ENCODE measurements at regions not wholly inside any gene's neighbourhood (a gene's known extent, or its start where the extent isn't known, plus 50 kb on each side); places are given as distances from the start of the nearest gene placed in this dataset.

- no peak overlapping the region for H3K14ac ChIP-seq (replicated peaks; ENCODE audit: low read depth, low read length)
- in situ Hi-C loops (cut with MboI; ENCODE audit: low sequenced_read_pairs) (no loop called here), intact Hi-C loops (cut with micrococcal nuclease) (loop anchor here (10.0 kb wide), 1 partner anchor 624 kb away; no protein-coding TSS in a partner anchor), dilution Hi-C loops (cut with HindIII; ENCODE audit: low sequenced_read_pairs, unreplicated experiment) (no loop called here)
- H2AFZ ChIP-seq (replicated peaks; ENCODE audit: low read length, poor library complexity): no peak overlapping the region
- no peaks in the 10 kb centered on the region for H3K9me1 ChIP-seq (ENCODE audit: insufficient read depth, low read length)
- no peak overlapping the region for H4K8ac ChIP-seq (ENCODE audit: low read depth in 2 of 2, low read length in 2 of 2)
- no peak overlapping the region for H2AK9ac ChIP-seq (replicated peaks; ENCODE audit: low read depth, low read length, poor library complexity)
- no peak overlapping the region for H3K4me2 ChIP-seq (ENCODE audit: low read depth, low read length)
- peaks cover 2% of the 10 kb centered on the region for H3K27me3 ChIP-seq (ENCODE audit: control insufficient read depth, insufficient read depth, low read length)
- no peaks in the 10 kb centered on the region for H3K9me3 ChIP-seq (ENCODE audit: control insufficient read depth, insufficient read depth, low read length)
- H2BK5ac ChIP-seq (ENCODE audit: low read depth, low read length, poor library complexity, severe bottlenecking): no peak overlapping the region
- BruUV-seq (replicated peaks): no TSS peak
- H3K4me1 ChIP-seq (ENCODE audit: control insufficient read depth, insufficient read depth, low read length): no peaks in the 10 kb centered on the region
- H2BK120ac ChIP-seq (ENCODE audit: low read depth, low read length): no peak overlapping the region
- H3K18ac ChIP-seq (ENCODE audit: low read depth, low read length): no peak overlapping the region
- H3K4ac ChIP-seq (ENCODE audit: low read depth, low read length): no peak overlapping the region
- H3K9ac ChIP-seq (ENCODE audit: low read depth, low read length): no peak overlapping the region
- H4K91ac ChIP-seq (ENCODE audit: insufficient read depth, low read depth, low read length): no peak overlapping the region
- no peak overlapping the region for H2BK15ac ChIP-seq (ENCODE audit: low read depth, low read length)
- DNase-seq (no peak), ATAC-seq (ENCODE audit: low read depth) (no peak)
- no peak overlapping the region for H3K23ac ChIP-seq (ENCODE audit: low read depth, low read length)
- no peaks in the 10 kb centered on the region for H4K20me1 ChIP-seq (ENCODE audit: insufficient read depth, low read length)
- H3K56ac ChIP-seq (ENCODE audit: extremely low read depth, insufficient read depth, low read length): no peak overlapping the region
- no CpG with 5 or more reads among the region's 2 CpGs for WGBS, 2 experiments (ENCODE audit: extremely low coverage in 2 of 2, insufficient read length in 1 of 2)
- H4K5ac ChIP-seq (ENCODE audit: low read depth, low read length): no peak overlapping the region
- no peak overlapping the region for H2BK20ac ChIP-seq (ENCODE audit: low read depth, low read length)
- ChIA-PET POLR2A (ENCODE audit: unreplicated experiment) (no interaction called here), CTCF (no interaction called here)
- no peak overlapping the region for H3K4me3 ChIP-seq (ENCODE audit: insufficient read depth, low read depth, low read length)
- H2AK5ac ChIP-seq (ENCODE audit: low read depth, low read length): no peak overlapping the region
- H3K27ac ChIP-seq (ENCODE audit: insufficient read depth, low read length): no peak overlapping the region
- TF ChIP-seq MXI1 (IDR thresholded peaks at IDR 0.05; ENCODE audit: borderline replicate concordance, low read depth, low read length) (no peak), CTCF (conservative IDR thresholded peaks at IDR 0.05; ENCODE audit: low read depth, low read length) (no peak), BHLHE40 (IDR thresholded peaks at IDR 0.05; ENCODE audit: low read depth, low read length) (no peak)
- no peaks in the 10 kb centered on the region for H3K79me1 ChIP-seq (ENCODE audit: low read depth in 1 of 2, low read length in 2 of 2)
- no peaks in the 10 kb centered on the region for H3K36me3 ChIP-seq (ENCODE audit: control insufficient read depth, insufficient read depth, low read length)
Measured at GRCh38 chr20:11581271-11581670, 336.4 kb upstream of the BTBD3 start.
